ENCODE measurements at regions not wholly inside any gene's neighbourhood (a gene's known extent, or its start where the extent isn't known, plus 50 kb on each side); places are given as distances from the start of the nearest gene placed in this dataset.
A peak's percentile ranks its signal among the peaks of the same experiment; 100 is the strongest.
"Not testable (repeated sequence)": the region's sequence is repeated elsewhere in the genome, so short reads cannot be mapped to it uniquely, and the experiment has no call there.

DNA sequence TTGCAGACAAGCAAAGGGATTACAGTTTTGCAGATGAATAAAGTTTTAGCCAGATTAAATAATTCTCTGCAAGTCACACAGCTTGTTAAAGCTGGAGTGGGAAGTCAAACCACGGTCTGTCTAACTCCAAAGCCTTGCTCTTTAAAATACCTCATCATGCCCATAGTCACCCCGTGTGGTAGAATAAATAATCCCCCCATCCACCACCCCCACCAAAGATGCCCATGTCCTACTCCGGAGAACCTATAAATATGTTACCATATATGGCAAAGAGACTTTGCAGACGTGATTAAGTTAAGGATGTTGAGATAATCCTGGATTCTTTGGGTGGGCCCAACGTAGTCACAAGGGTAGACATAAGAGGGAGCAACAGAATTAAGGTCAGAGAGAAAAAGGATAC lies 118.7 kb downstream of the BEND2 start:
- no peak for ATAC-seq
- no peak for DNase-seq (ENCODE audit: low spot score)
- intact Hi-C loops (cut with DNase I), result no loop called here

DNA sequence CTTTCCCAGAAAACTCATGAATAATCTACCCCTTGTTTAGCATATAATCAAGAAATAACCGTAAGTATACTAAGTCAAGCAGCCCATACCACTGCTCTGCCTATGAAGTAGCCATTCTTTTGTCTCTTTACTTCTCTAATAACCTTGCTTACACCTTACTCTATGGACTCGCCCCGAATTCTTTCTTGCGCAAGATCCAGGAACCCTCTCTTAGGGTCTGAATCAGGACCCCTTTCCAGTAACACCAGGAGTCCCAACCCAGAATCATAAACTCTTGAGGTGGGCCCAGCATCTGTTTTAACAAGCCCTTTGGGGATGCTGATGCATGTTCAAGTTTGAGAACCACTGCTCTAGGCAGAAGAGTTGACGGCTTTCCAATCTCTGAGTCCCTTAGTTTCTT lies 119.6 kb downstream of the BEND2 start:
- no peak for ATAC-seq
- intact Hi-C loops (cut with DNase I), result no loop called here
- no peak for DNase-seq (ENCODE audit: low spot score)

DNA sequence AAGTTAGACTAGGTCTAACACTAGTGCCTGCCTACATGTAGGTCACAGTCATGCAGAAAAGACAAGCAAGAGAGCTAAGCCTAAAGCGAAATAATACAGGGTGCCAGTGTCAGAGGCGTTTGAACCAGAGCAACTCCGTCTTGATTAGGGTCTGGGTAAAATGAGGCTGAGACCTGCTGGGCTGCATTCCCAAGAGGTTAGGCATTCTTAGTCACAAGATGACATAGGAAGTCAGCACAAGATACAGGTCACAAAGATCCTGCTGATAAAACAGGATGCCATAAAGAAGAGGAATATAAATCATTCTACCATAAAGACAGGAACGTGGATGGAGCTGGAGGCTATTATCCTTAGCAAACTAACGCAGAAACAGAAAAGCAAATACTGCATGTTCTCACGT lies 120.9 kb downstream of the BEND2 start:
- no peak for ATAC-seq
- no peak for DNase-seq (ENCODE audit: low spot score)
- intact Hi-C loops (cut with DNase I), result no loop called here

DNA sequence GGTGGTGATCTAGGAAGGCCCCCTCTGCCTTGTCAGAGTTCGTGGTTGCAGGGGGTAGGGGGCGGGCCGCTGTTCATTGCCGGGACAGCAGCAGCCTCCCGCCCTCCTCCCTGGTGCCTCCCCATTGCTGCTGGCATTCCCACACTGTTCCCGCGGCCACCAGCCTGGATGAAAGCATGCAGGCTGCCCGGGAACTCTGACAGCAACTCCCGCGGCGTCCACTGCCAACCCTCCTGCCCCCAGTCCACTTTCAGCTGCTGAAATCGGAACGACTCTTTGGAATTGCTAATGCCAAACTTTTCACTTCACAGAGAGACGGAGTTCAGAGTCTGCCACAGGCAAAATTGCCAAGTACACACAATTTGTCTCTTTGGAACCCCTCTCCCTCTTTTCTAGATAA lies 121.9 kb downstream of the BEND2 start:
- ATAC-seq (peak; percentile 44), DNase-seq (ENCODE audit: low spot score) (no peak)
- intact Hi-C loops (cut with DNase I), result no loop called here

DNA sequence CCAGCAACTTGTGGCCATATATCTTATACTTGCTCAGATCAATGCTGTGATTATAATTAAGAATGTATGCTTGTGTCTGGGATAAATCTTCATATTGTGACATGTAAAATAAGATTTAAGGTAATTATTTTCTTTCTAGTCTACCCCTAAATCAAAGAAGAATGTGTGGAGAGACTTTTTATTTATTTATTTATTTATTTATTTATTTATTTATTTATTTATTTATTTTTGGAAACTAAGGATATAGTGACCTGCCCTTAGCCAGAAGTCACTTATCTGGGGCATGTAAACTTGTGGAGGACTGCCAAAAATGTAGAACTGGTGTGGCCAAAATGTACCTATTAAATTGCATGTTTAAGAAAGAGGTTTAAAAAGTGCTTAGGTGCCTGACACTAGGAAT lies 144.3 kb downstream of the BEND2 start:
- ATAC-seq (no peak), DNase-seq (ENCODE audit: low spot score) (no peak)
- intact Hi-C loops (cut with DNase I), result no loop called here

DNA sequence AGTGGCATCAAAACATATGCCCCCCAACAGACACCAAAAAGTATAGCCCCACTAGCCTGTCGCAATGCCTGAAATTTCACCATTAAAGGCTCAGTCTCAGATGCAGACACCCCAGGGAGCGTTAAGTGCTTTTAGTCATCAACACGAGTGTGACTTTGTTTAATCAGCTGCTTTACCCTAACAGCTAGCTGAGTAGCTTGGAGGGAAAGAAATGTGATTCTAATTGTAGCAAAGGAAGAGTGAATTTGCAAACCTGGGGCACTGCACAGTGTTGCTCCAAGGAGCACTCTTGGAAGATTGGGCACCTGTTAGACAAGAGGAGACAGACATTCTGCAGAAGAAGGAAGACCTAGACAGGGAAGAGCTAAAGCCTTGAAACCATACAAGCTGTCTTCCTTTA lies 145.1 kb downstream of the BEND2 start:
- no peak for DNase-seq (ENCODE audit: low spot score)
- no peak for ATAC-seq
- intact Hi-C loops (cut with DNase I), result no loop called here

DNA sequence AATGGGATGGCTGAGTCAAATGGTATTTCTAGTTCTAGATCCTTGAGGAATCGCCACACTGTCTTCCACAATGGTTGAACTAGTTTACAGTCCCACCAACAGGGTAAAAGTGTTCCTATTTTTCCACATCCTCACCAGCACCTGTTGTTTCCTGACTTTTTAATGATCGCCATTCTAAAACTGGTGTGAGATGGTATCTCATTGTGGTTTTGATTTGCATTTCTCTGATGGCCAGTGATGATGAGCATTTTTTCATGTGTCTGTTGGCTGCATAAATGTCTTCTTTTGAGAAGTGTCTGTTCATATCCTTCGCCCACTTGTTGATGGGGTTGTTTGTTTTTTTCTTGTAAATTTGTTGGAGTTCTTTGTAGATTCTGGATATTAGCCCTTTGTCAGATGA lies 152.6 kb downstream of the BEND2 start:
- intact Hi-C loops (cut with DNase I), result not testable (repeated sequence)

DNA sequence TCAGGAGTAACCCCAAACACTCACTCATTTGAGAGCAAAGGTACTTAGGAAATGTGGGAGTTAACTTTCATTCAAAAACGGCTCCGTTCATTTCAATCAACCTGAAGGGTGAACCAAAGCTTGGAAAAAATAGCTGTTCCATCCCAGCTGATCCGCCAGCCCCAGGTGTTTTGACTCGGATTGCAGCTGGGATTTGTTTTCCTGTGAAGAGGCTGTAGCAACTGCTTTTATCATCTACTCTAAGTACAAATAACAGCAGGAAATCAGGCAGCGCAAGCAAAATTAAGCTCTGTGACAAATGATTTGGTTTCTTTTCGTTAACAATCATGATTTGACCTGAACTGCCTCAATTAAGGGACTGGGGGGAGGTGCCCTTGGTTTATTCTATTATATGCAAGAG lies 154.7 kb downstream of the BEND2 start:
- ATAC-seq, result no peak
- intact Hi-C loops (cut with DNase I), result no loop called here
- no peak for DNase-seq (ENCODE audit: low spot score)

More for the DNA sequence above, 152.6 kb downstream of the BEND2 start:
- not testable (repeated sequence) for DNase-seq (ENCODE audit: low spot score); ATAC-seq

DNA sequence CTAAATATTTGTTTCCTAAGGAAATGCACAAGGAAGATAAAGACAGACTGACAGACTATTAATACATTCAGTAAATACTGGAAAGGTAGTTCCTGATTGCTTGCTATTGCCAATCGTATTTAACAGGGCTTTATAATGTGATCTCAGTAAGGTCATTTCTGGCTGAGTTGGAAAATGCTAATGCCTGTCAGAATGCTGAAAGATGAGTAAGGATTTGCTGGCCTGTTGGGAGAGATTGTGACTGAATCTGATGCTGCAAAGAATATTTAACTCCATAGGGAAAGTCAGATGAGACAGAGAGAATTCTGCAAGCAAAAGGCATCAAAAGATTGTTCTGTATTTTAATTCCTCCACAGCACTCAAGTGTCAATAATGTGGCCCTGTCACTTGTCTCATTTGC lies 169.0 kb downstream of the BEND2 start:
- intact Hi-C loops (cut with DNase I), result no loop called here
- ATAC-seq (no peak), DNase-seq (ENCODE audit: low spot score) (no peak)

DNA sequence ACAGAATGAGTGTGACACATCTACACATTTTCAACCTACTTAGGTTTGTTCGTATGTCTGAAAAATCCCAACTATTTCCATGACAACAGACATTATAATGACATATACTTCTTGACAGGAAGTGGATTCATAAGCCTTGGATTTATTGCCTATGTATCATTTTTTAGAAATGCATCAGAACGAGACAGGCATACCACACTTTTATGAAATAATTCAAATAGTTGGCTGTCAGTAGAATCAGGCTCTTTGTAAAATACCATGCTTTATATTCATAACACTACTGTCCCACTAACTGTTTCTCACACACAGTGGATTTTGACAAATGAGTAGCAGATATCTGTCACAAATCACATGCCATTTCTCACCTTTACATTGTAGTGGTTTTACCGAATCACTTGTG lies 173.2 kb downstream of the BEND2 start:
- intact Hi-C loops (cut with DNase I), result loop anchor here (10.0 kb wide), 1 partner anchor 1027 kb away; no protein-coding TSS in a partner anchor
- DNase-seq (ENCODE audit: low spot score) (no peak), ATAC-seq (no peak)

DNA sequence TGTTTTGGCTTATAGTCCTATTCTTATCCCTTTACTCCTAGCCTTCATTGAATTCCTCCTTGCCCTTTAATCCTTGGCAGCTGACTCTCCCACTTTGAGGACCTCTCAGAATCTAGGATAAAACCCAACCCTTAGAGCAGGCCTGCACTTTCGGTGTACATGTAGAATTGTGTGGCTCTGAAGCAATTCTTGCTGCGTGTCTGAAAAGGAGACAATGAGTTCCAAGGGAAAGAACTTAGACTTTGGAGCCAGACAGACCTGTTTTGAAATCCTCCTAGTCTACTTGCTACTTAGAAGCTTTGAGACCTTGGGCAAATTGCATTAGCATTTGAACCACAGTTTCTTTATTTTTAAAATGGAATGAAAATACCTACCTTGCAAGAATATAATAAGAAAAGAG lies 175.2 kb downstream of the BEND2 start:
- no peak for ATAC-seq

DNA sequence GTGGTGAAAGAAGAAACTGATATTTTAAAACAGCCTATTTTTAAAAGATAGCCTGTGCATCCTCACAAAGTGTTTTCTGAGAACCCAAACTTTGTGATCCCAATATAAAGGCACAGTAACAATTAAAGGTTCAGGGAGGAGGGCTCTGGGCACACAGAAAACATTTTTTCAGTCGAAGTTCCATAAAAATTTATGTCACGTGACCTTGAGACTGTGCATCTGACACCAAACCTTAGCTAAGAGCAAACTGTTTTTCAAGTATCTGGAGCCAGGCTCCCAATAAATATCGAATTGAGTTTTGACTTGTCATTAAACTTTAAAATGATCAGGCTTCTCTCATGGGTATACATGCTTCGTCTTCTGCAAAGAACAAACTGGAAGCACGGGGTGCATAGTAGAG lies 177.9 kb downstream of the BEND2 start:
- intact Hi-C loops (cut with DNase I), result loop anchor here (10.0 kb wide), 1 partner anchor 1032 kb away; no protein-coding TSS in a partner anchor
- DNase-seq (ENCODE audit: low spot score), result no peak
- ATAC-seq, result no peak

More for the DNA sequence above, 175.2 kb downstream of the BEND2 start:
- DNase-seq (ENCODE audit: low spot score), result no peak
- intact Hi-C loops (cut with DNase I), result loop anchor here (10.0 kb wide), 1 partner anchor 1029 kb away; no protein-coding TSS in a partner anchor

DNA sequence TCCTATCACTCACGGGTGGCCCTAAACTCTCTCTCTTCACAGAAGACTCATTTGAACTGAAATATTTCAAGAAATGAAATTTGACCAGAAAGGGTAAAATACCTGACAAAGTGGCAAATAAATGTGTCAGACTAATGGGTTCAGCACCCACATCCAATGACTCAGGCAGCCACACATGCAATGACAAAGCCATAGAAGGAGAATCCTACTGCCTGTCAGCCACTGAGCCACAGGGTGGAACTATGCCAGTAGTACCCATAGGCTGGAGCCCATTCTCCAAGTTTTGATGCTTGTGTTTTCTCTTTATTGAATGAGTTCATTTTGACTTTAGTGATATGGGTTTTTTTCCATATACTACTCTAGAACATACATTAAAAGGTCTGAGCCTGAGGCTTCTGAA lies 179.0 kb downstream of the BEND2 start:
- ATAC-seq, result no peak
- intact Hi-C loops (cut with DNase I), result loop anchor here (10.0 kb wide), 1 partner anchor 1033 kb away; no protein-coding TSS in a partner anchor

DNA sequence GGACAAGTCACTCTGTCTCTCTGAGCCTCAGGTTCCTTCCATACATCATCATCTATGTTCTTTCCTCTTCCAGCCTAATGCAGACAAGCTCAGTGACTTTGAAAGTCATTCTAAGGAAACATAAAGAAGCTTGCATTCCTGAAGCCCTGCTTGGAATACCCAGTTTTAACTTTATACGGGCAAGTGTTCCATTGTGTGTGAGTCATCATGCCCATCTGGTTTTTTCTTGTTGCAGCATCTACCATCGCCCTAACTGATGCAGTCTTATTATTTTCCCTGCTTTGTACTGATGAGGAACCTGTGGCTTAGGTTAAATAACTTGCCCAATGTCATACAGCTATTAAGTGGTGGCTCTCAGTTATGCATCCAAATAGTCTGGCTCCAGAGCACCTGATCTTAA lies 177.9 kb upstream of the RAI2 start:
- intact Hi-C loops (cut with DNase I), result loop anchor here (5.0 kb wide), 1 partner anchor 413 kb away; no protein-coding TSS in a partner anchor
- ATAC-seq, result no peak
- DNase-seq (ENCODE audit: low spot score), result no peak

More for the DNA sequence above, 179.0 kb downstream of the BEND2 start:
- no peak for DNase-seq (ENCODE audit: low spot score)

DNA sequence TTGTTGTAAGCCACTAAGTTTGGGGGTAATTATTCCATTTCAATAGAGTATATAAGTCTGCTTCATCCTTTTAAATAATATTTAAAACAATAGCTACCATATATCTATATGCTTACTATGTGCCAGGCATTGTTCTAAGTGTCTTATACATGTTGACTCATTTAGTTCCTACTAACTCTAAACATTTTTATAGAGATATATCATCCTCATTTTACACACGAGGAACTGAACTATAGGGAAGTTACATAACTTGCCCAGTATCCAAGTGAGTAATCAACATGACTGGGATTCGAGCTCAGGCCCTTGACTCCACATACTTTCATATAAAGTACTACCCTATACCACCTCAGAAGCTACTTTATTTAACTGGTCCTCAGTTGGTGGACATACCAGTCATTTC lies 175.3 kb upstream of the RAI2 start:
- intact Hi-C loops (cut with DNase I), result loop anchor here (5.0 kb wide), 1 partner anchor 416 kb away; no protein-coding TSS in a partner anchor
- ATAC-seq (no peak), DNase-seq (ENCODE audit: low spot score) (no peak)

DNA sequence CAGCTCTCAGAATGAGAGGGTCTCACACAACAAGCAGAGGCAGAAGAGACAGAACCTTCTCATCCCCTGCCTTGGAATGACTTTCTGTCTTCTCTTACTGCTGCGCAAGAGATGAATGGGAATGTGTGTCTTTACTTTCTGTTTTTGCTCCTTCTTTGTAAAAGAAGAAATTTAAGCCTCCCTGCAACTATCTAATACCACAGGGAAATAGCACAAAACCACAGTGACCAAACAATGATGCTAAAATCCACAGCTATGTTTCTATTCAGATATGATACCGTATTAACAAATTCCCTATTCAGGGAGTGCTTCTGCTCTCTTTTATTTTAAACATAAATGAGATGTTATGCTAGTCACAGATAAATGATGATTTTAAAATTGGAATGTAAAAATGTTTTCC lies 173.8 kb upstream of the RAI2 start:
- ATAC-seq, result no peak
- intact Hi-C loops (cut with DNase I), result loop anchor here (5.0 kb wide), 1 partner anchor 417 kb away; no protein-coding TSS in a partner anchor
- DNase-seq (ENCODE audit: low spot score), result no peak

DNA sequence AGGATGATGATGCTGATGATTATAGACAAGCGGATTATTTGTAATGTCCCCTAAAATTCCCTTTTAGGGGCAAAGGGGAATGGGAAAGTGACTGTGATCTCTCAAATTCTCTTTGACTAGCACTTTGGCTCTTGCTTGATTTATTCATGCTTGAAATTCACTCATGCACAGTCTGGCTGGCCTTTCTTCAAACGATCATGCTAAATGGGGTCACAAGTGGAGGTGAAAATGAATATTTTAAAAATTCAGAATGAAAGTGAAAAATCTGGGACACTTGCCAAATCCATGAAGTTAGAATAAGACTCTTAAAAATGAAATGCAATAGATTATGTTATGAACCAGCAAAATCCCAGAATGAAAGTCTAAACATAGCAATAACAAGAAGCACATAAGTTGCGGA lies 173.4 kb upstream of the RAI2 start:
- no peak for ATAC-seq
- intact Hi-C loops (cut with DNase I), result no loop called here
- DNase-seq (ENCODE audit: low spot score), result no peak

DNA sequence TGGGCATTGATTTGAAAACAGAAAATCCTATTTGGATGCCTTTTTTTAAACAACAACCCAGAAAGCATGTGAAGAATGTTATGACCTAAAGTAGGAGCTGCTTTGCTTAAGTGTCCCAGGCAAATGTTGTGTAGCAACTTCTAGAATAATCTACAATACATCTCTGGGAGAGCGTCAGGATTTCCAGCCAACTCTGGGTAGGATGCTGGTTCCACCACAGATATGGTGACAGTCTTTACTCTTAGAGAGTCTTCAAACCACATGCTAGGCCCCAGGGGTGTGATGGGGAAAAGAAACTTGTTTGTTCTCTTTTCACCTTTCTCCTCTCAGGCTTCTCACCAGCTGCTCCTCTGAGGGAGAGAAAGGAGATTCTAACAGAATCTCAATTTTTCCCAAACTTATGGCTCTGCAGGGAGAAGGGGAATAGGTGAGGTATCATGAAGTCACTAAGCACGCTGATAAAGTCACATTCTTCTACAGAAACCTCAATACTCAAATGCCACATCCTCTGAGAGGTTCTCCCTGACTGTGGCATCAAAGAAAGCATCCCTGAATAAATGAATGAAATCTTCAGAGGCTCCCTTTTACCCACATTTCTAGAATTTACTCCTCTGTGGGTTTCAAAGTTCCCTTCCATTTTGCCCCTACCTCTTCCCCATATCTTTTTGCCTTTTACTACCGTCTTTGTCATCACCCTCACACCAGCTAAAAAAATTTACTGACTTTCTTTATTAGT lies 171.6 kb upstream of the RAI2 start:
- DNase-seq (ENCODE audit: low spot score), result no peak
- ATAC-seq, result no peak
- intact Hi-C loops (cut with DNase I), result no loop called here

DNA sequence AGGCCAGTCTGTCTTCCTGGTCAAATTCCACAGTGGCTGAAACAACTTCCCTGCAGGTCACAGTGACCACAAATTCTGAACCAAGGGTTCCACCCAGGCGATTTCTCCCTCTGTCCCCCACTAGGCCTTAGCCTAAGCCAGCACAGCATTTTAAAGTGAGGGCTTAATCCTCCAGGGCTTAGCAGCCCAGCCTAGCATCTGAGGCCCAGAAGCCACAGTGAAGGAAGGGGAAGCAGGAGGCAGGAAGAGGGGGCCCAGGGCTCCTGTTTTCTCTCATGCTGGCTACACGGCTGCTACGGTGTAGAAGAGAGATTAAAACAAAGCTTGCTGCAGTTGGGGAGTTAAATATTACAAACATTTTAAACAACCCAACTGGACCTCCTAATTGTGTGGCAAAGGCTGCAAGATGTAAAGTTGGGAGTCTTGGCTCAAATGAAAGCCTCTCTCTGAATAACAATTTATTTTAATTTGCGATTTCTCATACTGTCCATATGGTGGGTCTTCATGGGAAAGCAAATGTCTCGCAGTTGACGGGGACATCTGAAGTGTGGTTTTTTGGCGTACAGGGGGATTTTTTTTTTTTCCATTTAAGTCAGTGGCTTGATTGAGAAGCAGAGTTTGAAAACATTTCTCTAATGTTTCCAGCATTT lies 170.8 kb upstream of the RAI2 start:
- DNase-seq (ENCODE audit: low spot score), result no peak
- no peak for ATAC-seq
- intact Hi-C loops (cut with DNase I), result no loop called here

DNA sequence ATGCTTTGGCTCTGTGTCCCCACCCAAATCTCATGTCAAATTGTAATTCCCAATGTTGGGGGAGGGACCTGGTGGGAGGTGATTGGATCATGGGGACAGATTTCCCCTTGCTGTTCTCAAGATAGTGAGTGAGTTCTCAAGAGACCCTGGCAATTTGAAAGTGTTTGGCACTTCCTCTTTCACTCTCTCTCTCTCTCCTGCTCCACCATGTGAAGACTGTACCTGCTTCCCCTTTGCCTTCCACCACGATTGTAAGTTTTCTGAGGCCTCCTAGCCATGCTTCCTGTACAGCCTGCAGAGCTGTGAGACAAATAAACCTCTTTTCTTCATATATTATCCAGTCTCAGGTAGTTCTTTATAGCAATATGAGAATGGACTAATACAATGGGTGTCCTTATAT lies 169.6 kb upstream of the RAI2 start:
- ATAC-seq; intact Hi-C loops (cut with DNase I); DNase-seq (ENCODE audit: low spot score): not testable (repeated sequence)

Data from sciatic nerve (tissue), 2 donors.